HG03139 (cell line): ENCODE measurements at regions not wholly inside any gene's neighbourhood (a gene's known extent, or its start where the extent isn't known, plus 50 kb on each side); places are given as distances from the start of the nearest gene placed in this dataset.

Experiments
- ATAC-seq: cut with Tn5 transposase; IDR thresholded peaks from one replicate; pipeline ENCODE4 v1.9.1; 2021; ENCODE audit not compliant: unreplicated experiment

- ATAC-seq, result no peak
These were observed 332.5 kb downstream of the FRK start for GRCh38 chr6:115728171-115728570.

GRCh38 chr6:115721564-115721963 lies 339.1 kb downstream of the FRK start:
- no peak for ATAC-seq

GRCh38 chr6:115720900-115721299 lies 339.8 kb downstream of the FRK start:
- no peak for ATAC-seq

GRCh38 chr6:115717472-115717871 lies 343.2 kb downstream of the FRK start:
- ATAC-seq, result peak; percentile 39

GRCh38 chr6:115717062-115717461 lies 343.6 kb downstream of the FRK start:
- peak; percentile 95 for ATAC-seq

GRCh38 chr6:115712291-115712961 lies 348.3 kb downstream of the FRK start:
- ATAC-seq, result no peak

- no peak for ATAC-seq
These were observed 351.8 kb downstream of the FRK start for GRCh38 chr6:115708850-115709249.

GRCh38 chr6:115706981-115707380 lies 353.7 kb downstream of the FRK start:
- no peak for ATAC-seq

- ATAC-seq, result no peak
These were observed 354.4 kb downstream of the FRK start for GRCh38 chr6:115706324-115706723.

- ATAC-seq, result no peak
These were observed 356.7 kb downstream of the FRK start for GRCh38 chr6:115704028-115704427.

GRCh38 chr6:115691433-115691832 lies 369.3 kb downstream of the FRK start:
- ATAC-seq, result no peak

- ATAC-seq, result no peak
These were observed 369.8 kb downstream of the FRK start for GRCh38 chr6:115690854-115691253.

- no peak for ATAC-seq
These were observed 378.5 kb downstream of the FRK start for GRCh38 chr6:115681978-115682775.

- ATAC-seq, result no peak
These were observed 380.1 kb downstream of the FRK start for GRCh38 chr6:115680621-115681020.

GRCh38 chr6:115677198-115677597 lies 383.5 kb downstream of the FRK start:
- no peak for ATAC-seq

GRCh38 chr6:115675443-115675842 lies 385.2 kb downstream of the FRK start:
- ATAC-seq, result no peak

- no peak for ATAC-seq
These were observed 391.9 kb downstream of the FRK start for GRCh38 chr6:115668781-115669180.

- no peak for ATAC-seq
These were observed 392.5 kb downstream of the FRK start for GRCh38 chr6:115668211-115668610.

- no peak for ATAC-seq
These were observed 393.1 kb downstream of the FRK start for GRCh38 chr6:115667478-115668026.

GRCh38 chr6:115666997-115667396 lies 393.7 kb downstream of the FRK start:
- no peak for ATAC-seq

GRCh38 chr6:115665310-115665709 lies 395.4 kb downstream of the FRK start:
- no peak for ATAC-seq

- ATAC-seq, result no peak
These were observed 397.0 kb downstream of the FRK start for GRCh38 chr6:115663681-115664080.
